Hepatocyte (in vitro differentiated cells): ENCODE measurements at regions not wholly inside any gene's neighbourhood (a gene's known extent, or its start where the extent isn't known, plus 50 kb on each side); places are given as distances from the start of the nearest gene placed in this dataset.

Experiments used
- DNase-seq: peaks from one replicate; pipeline ENCODE4 v3.0.0-alpha.2; 2016; ENCODE audit warnings: low spot score
- H2AFZ ChIP-seq: fragments of 200-600 bp; sonication (generic); 2 replicates; pipeline ENCODE4 v1.6.0; 2016; ENCODE audit warnings: antibody characterized with exemption, mild to moderate bottlenecking
- H3K27ac ChIP-seq: fragments of 200-600 bp; sonication (generic); 2 replicates; pipeline ENCODE4 v1.5.1; 2016; ENCODE audit warnings: mild to moderate bottlenecking
- H3K27me3 ChIP-seq: fragments of 200-600 bp; sonication (generic); 2 replicates; pipeline ENCODE4 v1.6.1; 2016
- H3K36me3 ChIP-seq: fragments of 200-600 bp; sonication (generic); replicated peaks from 2 replicates; pipeline ENCODE4 v1.5.1; 2016; ENCODE audit warnings: low read depth; ENCODE audit not compliant: insufficient read depth
- H3K4me1 ChIP-seq: fragments of 200-600 bp; sonication (generic); 2 replicates; pipeline ENCODE4 v1.5.1; 2016; ENCODE audit warnings: mild to moderate bottlenecking, moderate library complexity; ENCODE audit not compliant: insufficient read depth
- H3K4me2 ChIP-seq: fragments of 200-600 bp; sonication (generic); 2 replicates; pipeline ENCODE4 v1.6.0; 2016
- H3K4me3 ChIP-seq: fragments of 200-600 bp; sonication (generic); 2 replicates; pipeline ENCODE4 v1.5.1; 2016; ENCODE audit warnings: mild to moderate bottlenecking
- H3K79me2 ChIP-seq: fragments of 200-600 bp; sonication (generic); 2 replicates; pipeline ENCODE4 v1.6.0; 2017; ENCODE audit warnings: mild to moderate bottlenecking
- H3K9me2 ChIP-seq: fragments of 200-600 bp; sonication (generic); replicated peaks from 2 replicates; pipeline ENCODE4 v1.6.0; 2017; ENCODE audit warnings: mild to moderate bottlenecking; ENCODE audit not compliant: insufficient read depth
- H3K9me3 ChIP-seq: fragments of 200-600 bp; sonication (generic); 2 replicates; pipeline ENCODE4 v1.5.1; 2016; ENCODE audit warnings: low read depth, mild to moderate bottlenecking
- H4K20me1 ChIP-seq: fragments of 200-600 bp; sonication (generic); 2 replicates; pipeline ENCODE4 v1.6.0; 2016; ENCODE audit warnings: mild to moderate bottlenecking; ENCODE audit not compliant: insufficient read depth, poor library complexity, severe bottlenecking
- EZH2 ChIP-seq: fragments of 200-600 bp; sonication (generic); IDR thresholded peaks from 2 replicates; pipeline ENCODE4 v1.6.1; 2016; ENCODE audit warnings: antibody characterized with exemption, mild to moderate bottlenecking, borderline replicate concordance
- EZH2phosphoT487 ChIP-seq: fragments of 200-600 bp; sonication (generic); IDR thresholded peaks from one replicate; pipeline ENCODE4 v1.6.1; 2018; ENCODE audit warnings: antibody characterized with exemption, mild to moderate bottlenecking, low read depth, moderate library complexity; ENCODE audit not compliant: unreplicated experiment, severe bottlenecking
- WGBS: methylation state at CpG from one replicate; pipeline ENCODE4 v1.1.6; 2016; ENCODE audit warnings: low lambda C conversion rate; ENCODE audit errors: missing lambda C conversion rate; 5-methylcytosine and 5-hydroxymethylcytosine counted together
- TF ChIP-seq, protein P1 (sequence below): fragments of 200-600 bp; sonication (generic); IDR thresholded peaks from 2 replicates; pipeline ENCODE4 v1.5.1; 2016; ENCODE audit warnings: antibody characterized with exemption, mild to moderate bottlenecking; ENCODE audit not compliant: poor library complexity

DNA sequence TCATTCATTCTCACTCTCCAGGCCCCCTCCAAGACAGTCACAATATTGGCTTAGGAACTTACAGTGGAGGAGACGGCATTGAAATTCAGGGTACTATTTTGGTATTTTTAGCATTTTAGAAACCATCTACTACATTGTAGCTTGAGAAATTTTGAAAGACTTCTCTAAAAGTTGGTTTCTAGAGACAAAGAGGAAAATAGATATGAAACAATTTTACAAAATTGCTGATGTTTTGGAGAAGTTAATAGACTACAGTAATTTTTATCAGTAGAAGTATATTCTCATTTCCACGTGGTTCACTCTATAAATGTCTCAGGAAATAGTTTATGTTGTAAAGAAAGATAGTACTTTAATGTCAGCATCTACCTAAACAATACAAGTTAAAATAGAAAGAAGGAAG, 63.2 kb upstream of the ZSWIM6 start:
- H3K4me1 ChIP-seq = no peaks in the 10 kb centered on the region
- H2AFZ ChIP-seq = no peak overlapping the region
- H3K4me3 ChIP-seq = no peak overlapping the region
- H4K20me1 ChIP-seq = no peaks in the 10 kb centered on the region
- no peaks in the 10 kb centered on the region for H3K27me3 ChIP-seq
- 68% methylated on average over 2 of the region's 2 CpGs for WGBS
- H3K9me3 ChIP-seq = no peaks in the 10 kb centered on the region
- no peaks in the 10 kb centered on the region for H3K9me2 ChIP-seq
- no peak for DNase-seq
- H3K27ac ChIP-seq = no peak overlapping the region
- H3K36me3 ChIP-seq = no peaks in the 10 kb centered on the region
- no peak for TF ChIP-seq EZH2
- TF ChIP-seq, protein P1, sequence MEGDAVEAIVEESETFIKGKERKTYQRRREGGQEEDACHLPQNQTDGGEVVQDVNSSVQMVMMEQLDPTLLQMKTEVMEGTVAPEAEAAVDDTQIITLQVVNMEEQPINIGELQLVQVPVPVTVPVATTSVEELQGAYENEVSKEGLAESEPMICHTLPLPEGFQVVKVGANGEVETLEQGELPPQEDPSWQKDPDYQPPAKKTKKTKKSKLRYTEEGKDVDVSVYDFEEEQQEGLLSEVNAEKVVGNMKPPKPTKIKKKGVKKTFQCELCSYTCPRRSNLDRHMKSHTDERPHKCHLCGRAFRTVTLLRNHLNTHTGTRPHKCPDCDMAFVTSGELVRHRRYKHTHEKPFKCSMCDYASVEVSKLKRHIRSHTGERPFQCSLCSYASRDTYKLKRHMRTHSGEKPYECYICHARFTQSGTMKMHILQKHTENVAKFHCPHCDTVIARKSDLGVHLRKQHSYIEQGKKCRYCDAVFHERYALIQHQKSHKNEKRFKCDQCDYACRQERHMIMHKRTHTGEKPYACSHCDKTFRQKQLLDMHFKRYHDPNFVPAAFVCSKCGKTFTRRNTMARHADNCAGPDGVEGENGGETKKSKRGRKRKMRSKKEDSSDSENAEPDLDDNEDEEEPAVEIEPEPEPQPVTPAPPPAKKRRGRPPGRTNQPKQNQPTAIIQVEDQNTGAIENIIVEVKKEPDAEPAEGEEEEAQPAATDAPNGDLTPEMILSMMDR = no peak
- H3K79me2 ChIP-seq = no peaks in the 10 kb centered on the region
- H3K4me2 ChIP-seq = no peak overlapping the region

DNA sequence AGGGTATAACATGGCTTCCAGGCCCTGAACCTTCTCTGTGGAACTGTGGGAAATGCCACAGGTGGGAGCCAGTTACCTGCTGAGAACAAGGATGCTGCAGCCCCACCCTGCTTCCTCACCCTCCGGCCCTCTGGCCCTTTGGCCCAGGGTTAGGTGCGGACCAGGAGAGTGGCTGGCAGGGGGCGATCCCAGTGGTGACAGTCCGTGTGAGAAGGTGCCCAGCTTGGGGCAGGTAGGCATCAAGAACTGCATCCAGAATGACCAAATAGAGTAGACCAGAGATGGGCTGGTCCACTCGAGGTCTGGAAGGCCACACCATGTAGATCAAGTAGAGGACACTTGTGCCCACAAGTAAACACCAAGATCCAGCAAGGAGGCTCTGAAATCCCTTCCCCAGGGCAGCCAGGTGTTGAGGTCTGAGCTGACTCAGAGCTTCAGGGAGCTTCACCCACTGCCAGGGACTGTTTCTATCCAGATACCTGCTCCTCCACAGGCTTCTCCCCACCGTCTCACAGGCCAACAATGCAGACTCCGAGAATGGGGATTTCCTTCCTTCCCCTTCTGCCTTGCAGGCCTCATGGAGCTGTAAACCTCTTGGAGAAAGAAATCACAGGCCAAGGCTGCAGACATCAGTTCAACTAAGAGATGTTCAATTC, 61.4 kb upstream of the ZSWIM6 start:
- no peak for DNase-seq
- Histone ChIP-seq H3K79me2 (no peaks in the 10 kb centered on the region), H3K27me3 (no peaks in the 10 kb centered on the region), H4K20me1 (no peaks in the 10 kb centered on the region), H3K27ac (no peak overlapping the region), H3K4me2 (no peak overlapping the region), H3K4me3 (no peak overlapping the region), H3K36me3 (no peaks in the 10 kb centered on the region), H3K9me3 (no peaks in the 10 kb centered on the region), H3K9me2 (no peaks in the 10 kb centered on the region), H3K4me1 (no peaks in the 10 kb centered on the region), H2AFZ (no peak overlapping the region)
- TF ChIP-seq, protein P1 = no peak
- TF ChIP-seq EZH2phosphoT487 = no peak
- TF ChIP-seq EZH2 = no peak
- 80% methylated on average over 7 of the region's 7 CpGs for WGBS

DNA sequence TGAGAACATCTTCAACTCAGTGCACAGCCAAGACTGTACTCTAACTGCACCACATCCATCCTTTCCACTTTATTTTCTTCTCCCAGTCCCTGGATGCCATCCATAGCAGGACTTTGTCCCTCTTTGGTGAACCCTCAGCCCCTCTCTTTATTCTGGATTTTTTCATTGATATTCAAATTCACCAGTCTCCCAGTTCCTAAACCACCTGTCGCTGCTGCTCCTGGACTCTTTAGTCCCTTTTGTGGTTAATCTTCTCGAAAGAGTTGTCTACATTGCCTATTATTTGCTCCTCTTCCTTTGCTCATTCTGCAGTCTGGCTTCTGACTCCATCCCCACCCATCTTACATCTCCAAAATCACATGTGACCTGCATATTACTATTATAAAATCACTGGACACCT, 59.4 kb upstream of the ZSWIM6 start:
- Histone ChIP-seq H3K9me3 (no peaks in the 10 kb centered on the region), H3K4me1 (no peaks in the 10 kb centered on the region), H3K27ac (no peak overlapping the region), H3K4me3 (no peak overlapping the region), H4K20me1 (no peaks in the 10 kb centered on the region), H3K79me2 (no peaks in the 10 kb centered on the region), H3K27me3 (no peaks in the 10 kb centered on the region), H3K36me3 (no peaks in the 10 kb centered on the region), H3K9me2 (no peaks in the 10 kb centered on the region), H3K4me2 (no peak overlapping the region), H2AFZ (no peak overlapping the region)
- no peak for DNase-seq
- TF ChIP-seq EZH2 (no peak), EZH2phosphoT487 (no peak)
- WGBS = 86% methylated on average over 2 of the region's 2 CpGs

DNA sequence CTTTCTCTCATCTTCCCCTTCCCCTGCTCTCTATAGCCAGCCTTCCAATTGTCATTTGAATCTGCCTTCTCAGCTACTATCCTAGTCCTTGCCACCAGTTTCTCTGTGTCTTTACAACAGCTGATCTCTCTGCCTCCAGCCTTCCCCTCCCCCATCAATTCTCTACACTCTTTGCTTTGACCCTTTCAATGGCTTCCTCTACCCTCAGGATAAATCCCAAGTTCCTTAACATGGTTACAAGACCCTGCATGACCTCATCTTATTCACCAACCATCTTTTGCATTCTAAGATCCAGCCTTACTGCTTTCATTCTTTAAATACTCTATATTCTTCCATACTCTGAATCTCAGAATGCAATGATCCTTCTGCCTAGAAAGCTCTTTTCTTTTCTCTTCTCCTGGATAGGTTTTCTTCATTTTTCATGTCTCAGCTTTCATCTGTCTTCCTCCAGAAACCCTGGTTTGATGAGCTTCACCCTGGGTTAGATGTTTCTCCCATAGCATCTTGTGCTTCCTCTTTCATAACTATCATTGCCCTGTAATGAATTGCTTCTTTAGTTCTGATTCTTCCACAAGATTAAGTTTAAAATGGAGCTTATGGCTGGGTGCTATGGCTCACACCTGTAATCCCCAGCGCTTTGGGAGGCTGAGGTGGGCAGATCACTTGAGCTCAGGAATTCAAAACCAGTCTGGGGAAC, 58.6 kb upstream of the ZSWIM6 start:
- no peaks in the 10 kb centered on the region for H3K9me2 ChIP-seq
- no peak for DNase-seq
- H2AFZ ChIP-seq = no peak overlapping the region
- no peaks in the 10 kb centered on the region for H3K79me2 ChIP-seq
- no peaks in the 10 kb centered on the region for H3K27me3 ChIP-seq
- H3K4me2 ChIP-seq = no peak overlapping the region
- TF ChIP-seq, protein P1 = no peak
- TF ChIP-seq EZH2phosphoT487 (no peak), EZH2 (no peak)
- H4K20me1 ChIP-seq = no peaks in the 10 kb centered on the region
- no peaks in the 10 kb centered on the region for H3K36me3 ChIP-seq
- H3K4me1 ChIP-seq = no peaks in the 10 kb centered on the region
- 96% methylated on average over 1 of the region's 1 CpG for WGBS
- no peak overlapping the region for H3K4me3 ChIP-seq
- H3K9me3 ChIP-seq = no peaks in the 10 kb centered on the region
- H3K27ac ChIP-seq = no peak overlapping the region
